ENCODE measurements at regions not wholly inside any gene's neighbourhood (a gene's known extent, or its start where the extent isn't known, plus 50 kb on each side); places are given as distances from the start of the nearest gene placed in this dataset.

GRCh38 chr9:17967731-17968130, 388.9 kb downstream of the SH3GL2 start:
- H3K4me3 ChIP-seq (ENCODE audit: low read depth, low read length): no peak overlapping the region
- no peaks in the 10 kb centered on the region for H3K79me2 ChIP-seq (ENCODE audit: control insufficient read depth, insufficient read depth, low read length, unreplicated experiment)
- no peaks in the 10 kb centered on the region for H3K4me1 ChIP-seq (ENCODE audit: control insufficient read depth, insufficient read depth, low read length, unreplicated experiment)
- H3K27me3 ChIP-seq (ENCODE audit: insufficient read depth, low read length): peaks cover 38% of the 10 kb centered on the region
- no peak overlapping the region for H2AFZ ChIP-seq (ENCODE audit: low read length, unreplicated experiment)
- H3K36me3 ChIP-seq (ENCODE audit: insufficient read depth, low read length): no peaks in the 10 kb centered on the region
- no peak overlapping the region for H3K27ac ChIP-seq (ENCODE audit: low read depth, low read length)

GRCh38 chr9:17969232-17969631, 390.4 kb downstream of the SH3GL2 start:
- Histone ChIP-seq H3K27me3 (ENCODE audit: insufficient read depth, low read length) (peaks cover 24% of the 10 kb centered on the region), H3K27ac (ENCODE audit: low read depth, low read length) (no peak overlapping the region), H3K79me2 (ENCODE audit: control insufficient read depth, insufficient read depth, low read length, unreplicated experiment) (no peaks in the 10 kb centered on the region), H3K4me1 (ENCODE audit: control insufficient read depth, insufficient read depth, low read length, unreplicated experiment) (no peaks in the 10 kb centered on the region), H2AFZ (ENCODE audit: low read length, unreplicated experiment) (no peak overlapping the region), H3K36me3 (ENCODE audit: insufficient read depth, low read length) (no peaks in the 10 kb centered on the region), H3K4me3 (ENCODE audit: low read depth, low read length) (no peak overlapping the region)

- Histone ChIP-seq H2AFZ (ENCODE audit: low read length, unreplicated experiment) (no peak overlapping the region), H3K79me2 (ENCODE audit: control insufficient read depth, insufficient read depth, low read length, unreplicated experiment) (no peaks in the 10 kb centered on the region), H3K27me3 (ENCODE audit: insufficient read depth, low read length) (peaks cover 14% of the 10 kb centered on the region)
Measured at GRCh38 chr9:17970277-17970676, 391.4 kb downstream of the SH3GL2 start.

GRCh38 chr9:17978773-17979172, 399.9 kb downstream of the SH3GL2 start:
- Histone ChIP-seq H3K36me3 (ENCODE audit: insufficient read depth, low read length) (no peaks in the 10 kb centered on the region), H3K4me1 (ENCODE audit: control insufficient read depth, insufficient read depth, low read length, unreplicated experiment) (no peaks in the 10 kb centered on the region), H3K4me3 (ENCODE audit: low read depth, low read length) (no peak overlapping the region), H3K27me3 (ENCODE audit: insufficient read depth, low read length) (peaks cover 14% of the 10 kb centered on the region; the same call in 1 of the 2 replicates), H3K79me2 (ENCODE audit: control insufficient read depth, insufficient read depth, low read length, unreplicated experiment) (no peaks in the 10 kb centered on the region), H2AFZ (ENCODE audit: low read length, unreplicated experiment) (no peak overlapping the region), H3K27ac (ENCODE audit: low read depth, low read length) (no peak overlapping the region)

More at GRCh38 chr9:17970277-17970676, 391.4 kb downstream of the SH3GL2 start:
- no peaks in the 10 kb centered on the region for H3K4me1 ChIP-seq (ENCODE audit: control insufficient read depth, insufficient read depth, low read length, unreplicated experiment)
- no peaks in the 10 kb centered on the region for H3K36me3 ChIP-seq (ENCODE audit: insufficient read depth, low read length)
- no peak overlapping the region for H3K4me3 ChIP-seq (ENCODE audit: low read depth, low read length)
- H3K27ac ChIP-seq (ENCODE audit: low read depth, low read length): no peak overlapping the region

GRCh38 chr9:17986595-17986994, 407.7 kb downstream of the SH3GL2 start:
- Histone ChIP-seq H3K4me3 (ENCODE audit: low read depth, low read length) (no peak overlapping the region), H3K36me3 (ENCODE audit: insufficient read depth, low read length) (no peaks in the 10 kb centered on the region), H3K27ac (ENCODE audit: low read depth, low read length) (no peak overlapping the region), H3K27me3 (ENCODE audit: insufficient read depth, low read length) (peaks cover 31% of the 10 kb centered on the region), H3K4me1 (ENCODE audit: control insufficient read depth, insufficient read depth, low read length, unreplicated experiment) (no peaks in the 10 kb centered on the region), H2AFZ (ENCODE audit: low read length, unreplicated experiment) (no peak overlapping the region), H3K79me2 (ENCODE audit: control insufficient read depth, insufficient read depth, low read length, unreplicated experiment) (no peaks in the 10 kb centered on the region)

GRCh38 chr9:17987189-17987588, 408.3 kb downstream of the SH3GL2 start:
- H3K27ac ChIP-seq (ENCODE audit: low read depth, low read length): no peak overlapping the region

GRCh38 chr9:17988489-17988888, 409.6 kb downstream of the SH3GL2 start:
- H3K4me1 ChIP-seq (ENCODE audit: control insufficient read depth, insufficient read depth, low read length, unreplicated experiment): no peaks in the 10 kb centered on the region
- no peak overlapping the region for H3K27ac ChIP-seq (ENCODE audit: low read depth, low read length)
- no peak overlapping the region for H2AFZ ChIP-seq (ENCODE audit: low read length, unreplicated experiment)
- H3K27me3 ChIP-seq (ENCODE audit: insufficient read depth, low read length): peaks cover 31% of the 10 kb centered on the region
- no peak overlapping the region for H3K4me3 ChIP-seq (ENCODE audit: low read depth, low read length)
- H3K36me3 ChIP-seq (ENCODE audit: insufficient read depth, low read length): no peaks in the 10 kb centered on the region
- no peaks in the 10 kb centered on the region for H3K79me2 ChIP-seq (ENCODE audit: control insufficient read depth, insufficient read depth, low read length, unreplicated experiment)

More at GRCh38 chr9:17987189-17987588, 408.3 kb downstream of the SH3GL2 start:
- Histone ChIP-seq H2AFZ (ENCODE audit: low read length, unreplicated experiment) (no peak overlapping the region), H3K4me3 (ENCODE audit: low read depth, low read length) (no peak overlapping the region), H3K4me1 (ENCODE audit: control insufficient read depth, insufficient read depth, low read length, unreplicated experiment) (no peaks in the 10 kb centered on the region), H3K36me3 (ENCODE audit: insufficient read depth, low read length) (no peaks in the 10 kb centered on the region), H3K79me2 (ENCODE audit: control insufficient read depth, insufficient read depth, low read length, unreplicated experiment) (no peaks in the 10 kb centered on the region), H3K27me3 (ENCODE audit: insufficient read depth, low read length) (peaks cover 31% of the 10 kb centered on the region)

GRCh38 chr9:17990602-17991001, 411.7 kb downstream of the SH3GL2 start:
- Histone ChIP-seq H3K4me1 (ENCODE audit: control insufficient read depth, insufficient read depth, low read length, unreplicated experiment) (no peaks in the 10 kb centered on the region), H3K79me2 (ENCODE audit: control insufficient read depth, insufficient read depth, low read length, unreplicated experiment) (no peaks in the 10 kb centered on the region), H3K27me3 (ENCODE audit: insufficient read depth, low read length) (peaks cover 23% of the 10 kb centered on the region), H2AFZ (ENCODE audit: low read length, unreplicated experiment) (no peak overlapping the region), H3K4me3 (ENCODE audit: low read depth, low read length) (no peak overlapping the region), H3K36me3 (ENCODE audit: insufficient read depth, low read length) (no peaks in the 10 kb centered on the region), H3K27ac (ENCODE audit: low read depth, low read length) (no peak overlapping the region)

GRCh38 chr9:17993024-17993423, 414.2 kb downstream of the SH3GL2 start:
- no peaks in the 10 kb centered on the region for H3K79me2 ChIP-seq (ENCODE audit: control insufficient read depth, insufficient read depth, low read length, unreplicated experiment)
- H2AFZ ChIP-seq (ENCODE audit: low read length, unreplicated experiment): no peak overlapping the region
- H3K4me1 ChIP-seq (ENCODE audit: control insufficient read depth, insufficient read depth, low read length, unreplicated experiment): no peaks in the 10 kb centered on the region
- H3K27ac ChIP-seq (ENCODE audit: low read depth, low read length): no peak overlapping the region
- peaks cover 15% of the 10 kb centered on the region; the same call in 1 of the 2 replicates for H3K27me3 ChIP-seq (ENCODE audit: insufficient read depth, low read length)
- H3K4me3 ChIP-seq (ENCODE audit: low read depth, low read length): no peak overlapping the region
- H3K36me3 ChIP-seq (ENCODE audit: insufficient read depth, low read length): no peaks in the 10 kb centered on the region

GRCh38 chr9:17994695-17995425, 416.0 kb downstream of the SH3GL2 start:
- H3K36me3 ChIP-seq (ENCODE audit: insufficient read depth, low read length): no peaks in the 10 kb centered on the region
- no peak overlapping the region for H2AFZ ChIP-seq (ENCODE audit: low read length, unreplicated experiment)
- no peaks in the 10 kb centered on the region for H3K4me1 ChIP-seq (ENCODE audit: control insufficient read depth, insufficient read depth, low read length, unreplicated experiment)
- H3K27ac ChIP-seq (ENCODE audit: low read depth, low read length): no peak overlapping the region
- peaks cover 15% of the 10 kb centered on the region; the same call in 1 of the 2 replicates for H3K27me3 ChIP-seq (ENCODE audit: insufficient read depth, low read length)
- H3K79me2 ChIP-seq (ENCODE audit: control insufficient read depth, insufficient read depth, low read length, unreplicated experiment): no peaks in the 10 kb centered on the region
- no peak overlapping the region for H3K4me3 ChIP-seq (ENCODE audit: low read depth, low read length)

GRCh38 chr9:17996728-17997127, 417.9 kb downstream of the SH3GL2 start:
- Histone ChIP-seq H3K4me3 (ENCODE audit: low read depth, low read length) (no peak overlapping the region), H2AFZ (ENCODE audit: low read length, unreplicated experiment) (no peak overlapping the region), H3K79me2 (ENCODE audit: control insufficient read depth, insufficient read depth, low read length, unreplicated experiment) (no peaks in the 10 kb centered on the region), H3K27ac (ENCODE audit: low read depth, low read length) (no peak overlapping the region), H3K36me3 (ENCODE audit: insufficient read depth, low read length) (no peaks in the 10 kb centered on the region), H3K27me3 (ENCODE audit: insufficient read depth, low read length) (peaks cover 15% of the 10 kb centered on the region), H3K4me1 (ENCODE audit: control insufficient read depth, insufficient read depth, low read length, unreplicated experiment) (no peaks in the 10 kb centered on the region)

All from ACC112 (cell line).